NCI-H748 (cell line): ENCODE measurements at regions not wholly inside any gene's neighbourhood (a gene's known extent, or its start where the extent isn't known, plus 50 kb on each side); places are given as distances from the start of the nearest gene placed in this dataset.
A peak's percentile ranks its signal among the peaks of the same experiment; 100 is the strongest.
"Not testable (repeated sequence)": the region's sequence is repeated elsewhere in the genome, so short reads cannot be mapped to it uniquely, and the experiment has no call there.

ENCODE experiments used
- DNase-seq: peaks from one replicate; lab custom pipeline; 2025; ENCODE audit not compliant: unreplicated experiment; lab: John Stamatoyannopoulos, UW

- no peak for DNase-seq
Measured at GRCh38 chr1:29934255-29934772, 698.0 kb downstream of the PTPRU start.

GRCh38 chr1:29933067-29933466 lies 696.7 kb downstream of the PTPRU start:
- peak; percentile 76 for DNase-seq

- no peak for DNase-seq
Measured at GRCh38 chr1:29932626-29933025, 696.3 kb downstream of the PTPRU start.

- no peak for DNase-seq
Measured at GRCh38 chr1:29931477-29932175, 695.3 kb downstream of the PTPRU start.

GRCh38 chr1:29925058-29925457 lies 688.7 kb downstream of the PTPRU start:
- DNase-seq: no peak

GRCh38 chr1:29924017-29924431 lies 687.7 kb downstream of the PTPRU start:
- peak; percentile 8 for DNase-seq

GRCh38 chr1:29921741-29922140 lies 685.4 kb downstream of the PTPRU start:
- DNase-seq: no peak

GRCh38 chr1:29920784-29921183 lies 684.5 kb downstream of the PTPRU start:
- no peak for DNase-seq

GRCh38 chr1:29920316-29920715 lies 684.0 kb downstream of the PTPRU start:
- no peak for DNase-seq

GRCh38 chr1:29919041-29919440 lies 682.7 kb downstream of the PTPRU start:
- DNase-seq: not testable (repeated sequence)

GRCh38 chr1:29916656-29917369 lies 680.5 kb downstream of the PTPRU start:
- no peak for DNase-seq

GRCh38 chr1:29914936-29915335 lies 678.6 kb downstream of the PTPRU start:
- DNase-seq: no peak

GRCh38 chr1:29912425-29912824 lies 676.1 kb downstream of the PTPRU start:
- DNase-seq: peak; percentile 11

GRCh38 chr1:29909962-29910361 lies 673.6 kb downstream of the PTPRU start:
- DNase-seq: no peak

GRCh38 chr1:29907596-29907995 lies 671.3 kb downstream of the PTPRU start:
- no peak for DNase-seq

- no peak for DNase-seq
Measured at GRCh38 chr1:29906927-29907326, 670.6 kb downstream of the PTPRU start.

GRCh38 chr1:29903548-29904166 lies 667.3 kb downstream of the PTPRU start:
- DNase-seq: no peak

- no peak for DNase-seq
Measured at GRCh38 chr1:29901624-29902325, 665.5 kb downstream of the PTPRU start.

GRCh38 chr1:29900712-29901111 lies 664.4 kb downstream of the PTPRU start:
- DNase-seq: no peak

- no peak for DNase-seq
Measured at GRCh38 chr1:29900104-29900679, 663.9 kb downstream of the PTPRU start.
